ENCODE measurements at regions not wholly inside any gene's neighbourhood (a gene's known extent, or its start where the extent isn't known, plus 50 kb on each side); places are given as distances from the start of the nearest gene placed in this dataset.
"Not testable (repeated sequence)": the region's sequence is repeated elsewhere in the genome, so short reads cannot be mapped to it uniquely, and the experiment has no call there.

DNA sequence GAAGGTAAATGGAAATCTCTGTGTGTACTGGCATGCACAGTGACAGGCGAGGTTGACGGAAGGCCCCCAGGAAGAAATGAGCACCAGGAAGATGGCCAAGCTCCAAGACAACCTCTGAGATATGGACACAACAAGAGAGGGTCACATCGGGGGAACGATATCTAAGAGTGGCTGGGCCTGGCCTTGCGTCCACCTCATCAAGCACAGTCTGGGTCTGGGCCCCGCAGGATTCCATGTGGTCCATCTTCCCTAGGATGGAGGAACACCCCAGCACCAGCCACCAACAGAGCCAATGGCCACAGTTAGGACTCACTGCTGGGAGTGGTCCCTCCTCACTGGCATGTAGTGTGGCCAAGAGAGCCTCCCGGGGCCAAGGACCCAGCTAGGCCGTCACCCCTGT is 272.6 kb upstream of the AGTR2 start:
- H3K9me3 Mint-ChIP-seq, result peaks cover 64% of the 10 kb centered on the region
- intact Hi-C loops (cut with micrococcal nuclease), result no loop called here
- H3K4me3 Mint-ChIP-seq, result no peak overlapping the region

DNA sequence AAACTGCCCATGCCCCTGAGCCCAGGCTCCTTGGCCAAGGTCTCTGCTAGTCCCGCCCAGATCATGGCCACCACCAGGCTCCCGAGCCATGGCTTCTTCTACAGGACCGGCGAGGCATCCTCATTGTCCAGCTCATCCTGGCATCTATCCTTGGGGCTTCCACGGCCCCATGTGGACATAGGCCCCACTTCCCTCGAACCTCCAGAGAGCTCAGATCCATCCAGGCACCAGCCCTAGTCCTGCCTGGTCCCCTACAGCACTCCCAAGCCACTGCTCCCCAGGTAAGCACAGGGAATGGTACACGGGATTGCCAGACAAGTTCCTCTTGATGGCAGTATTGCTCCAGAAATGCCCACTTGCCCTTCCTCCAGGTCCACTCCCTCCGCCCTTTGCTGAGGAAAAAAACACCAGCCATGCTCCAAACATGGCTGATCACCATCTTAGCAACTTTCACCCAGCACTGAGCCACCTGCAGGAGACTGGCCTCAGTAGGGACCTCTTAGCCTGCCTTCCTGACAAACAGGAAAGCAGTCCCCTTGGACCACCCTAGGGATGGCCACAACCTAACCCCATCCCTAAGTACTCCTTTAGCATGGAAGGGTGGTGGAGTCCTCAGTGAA is 272.1 kb upstream of the AGTR2 start:
- Mint-ChIP-seq H3K9me3 (peaks cover 59% of the 10 kb centered on the region), H3K4me1 (ENCODE audit: low read depth) (no peaks in the 10 kb centered on the region), H3K36me3 (ENCODE audit: low read depth) (no peaks in the 10 kb centered on the region), H3K4me3 (no peak overlapping the region), H3K27me3 (no peaks in the 10 kb centered on the region), H3K27ac (no peak overlapping the region)
- intact Hi-C loops (cut with micrococcal nuclease), result no loop called here

More for the DNA sequence above, 272.6 kb upstream of the AGTR2 start:
- Mint-ChIP-seq H3K4me1 (ENCODE audit: low read depth) (no peaks in the 10 kb centered on the region), H3K27ac (no peak overlapping the region), H3K27me3 (no peaks in the 10 kb centered on the region), H3K36me3 (ENCODE audit: low read depth) (no peaks in the 10 kb centered on the region)

DNA sequence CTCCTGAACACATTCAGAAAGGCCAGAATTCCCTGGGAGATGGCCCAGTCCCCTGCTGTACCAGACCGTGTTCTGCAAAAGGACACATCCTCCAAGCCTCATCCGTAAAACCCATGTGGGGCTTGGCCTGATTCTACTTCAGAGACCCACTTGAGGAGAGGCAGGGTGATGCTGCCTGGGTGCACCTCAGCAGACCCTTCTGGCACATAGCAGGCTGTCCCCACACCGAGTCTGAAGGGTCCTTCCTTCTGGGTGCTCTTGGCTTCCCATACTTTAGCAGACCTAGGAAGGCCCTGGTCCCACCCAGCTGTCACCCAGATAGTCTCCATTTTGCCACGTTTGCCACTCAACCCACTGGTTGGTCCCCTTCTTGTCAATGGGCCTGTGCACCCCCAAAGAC is 270.1 kb upstream of the AGTR2 start:
- Mint-ChIP-seq H3K36me3 (ENCODE audit: low read depth) (no peaks in the 10 kb centered on the region), H3K4me1 (ENCODE audit: low read depth) (no peaks in the 10 kb centered on the region), H3K4me3 (no peak overlapping the region), H3K9me3 (peaks cover 51% of the 10 kb centered on the region), H3K27ac (no peak overlapping the region), H3K27me3 (no peaks in the 10 kb centered on the region)
- intact Hi-C loops (cut with micrococcal nuclease), result no loop called here

DNA sequence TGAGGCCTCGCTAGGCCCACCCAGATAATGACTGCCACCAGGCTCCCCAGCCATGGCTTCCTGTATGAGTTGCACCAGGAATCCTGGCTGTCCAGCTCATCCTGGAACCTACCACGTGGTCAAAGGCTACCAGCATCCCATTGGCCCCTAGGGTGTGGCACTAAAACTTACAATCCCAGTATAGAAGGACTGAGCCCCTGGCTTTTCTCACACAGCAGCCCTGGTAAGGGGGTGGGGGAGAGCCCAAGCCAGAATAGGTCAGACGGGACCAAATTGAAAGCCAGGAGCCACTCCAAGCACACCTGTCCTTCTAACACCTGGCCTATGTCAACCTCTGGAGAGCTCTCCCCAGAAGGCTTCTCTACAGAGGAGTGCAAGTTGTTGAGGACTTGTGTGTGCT is 269.3 kb upstream of the AGTR2 start:
- H3K36me3 Mint-ChIP-seq (ENCODE audit: low read depth), result no peaks in the 10 kb centered on the region
- H3K4me1 Mint-ChIP-seq (ENCODE audit: low read depth), result no peaks in the 10 kb centered on the region
- no peak overlapping the region for H3K27ac Mint-ChIP-seq
- peaks cover 42% of the 10 kb centered on the region for H3K9me3 Mint-ChIP-seq
- H3K4me3 Mint-ChIP-seq, result no peak overlapping the region
- no peaks in the 10 kb centered on the region for H3K27me3 Mint-ChIP-seq
- intact Hi-C loops (cut with micrococcal nuclease), result no loop called here

DNA sequence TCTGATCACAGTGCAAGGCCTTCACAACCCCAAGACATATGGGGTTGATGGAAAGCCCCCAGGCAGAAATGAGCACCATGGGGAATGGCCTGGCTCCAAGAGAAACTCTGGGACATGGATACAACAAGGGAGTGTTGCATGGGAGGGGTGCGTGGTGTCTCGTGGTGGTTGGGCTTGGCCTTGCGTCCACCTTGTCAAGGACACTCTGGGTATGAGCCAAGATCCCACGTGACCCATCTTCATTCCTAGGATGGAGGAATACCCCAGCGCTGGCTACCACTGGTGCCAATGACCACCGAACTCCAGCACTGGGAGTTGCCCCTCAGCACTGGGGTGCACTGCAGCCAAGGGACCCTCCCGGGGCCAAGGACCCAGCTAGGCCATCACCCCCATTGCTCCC is 267.5 kb upstream of the AGTR2 start:
- Mint-ChIP-seq H3K27me3 (no peaks in the 10 kb centered on the region), H3K36me3 (ENCODE audit: low read depth) (no peaks in the 10 kb centered on the region), H3K27ac (no peak overlapping the region), H3K9me3 (peaks cover 29% of the 10 kb centered on the region), H3K4me3 (no peak overlapping the region), H3K4me1 (ENCODE audit: low read depth) (no peaks in the 10 kb centered on the region)
- intact Hi-C loops (cut with micrococcal nuclease), result no loop called here

DNA sequence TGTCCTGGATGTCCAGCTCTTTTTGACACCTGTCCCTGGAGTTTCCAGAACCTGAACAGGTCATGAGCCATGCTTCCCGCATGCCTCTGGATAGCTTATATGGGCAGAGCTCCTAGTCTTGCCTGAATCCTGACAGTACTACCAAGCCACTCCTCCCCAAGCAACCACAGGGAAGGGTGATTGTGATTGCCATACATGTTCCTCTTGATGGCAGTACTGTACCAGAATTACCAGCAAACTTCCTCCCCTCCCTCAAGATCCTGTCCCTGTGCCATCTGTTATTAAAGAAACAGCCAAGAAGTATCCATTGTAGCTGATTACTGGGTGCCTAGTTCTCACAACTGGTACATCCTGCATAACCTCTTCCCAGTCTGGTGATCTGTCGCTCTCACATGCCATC is 264.3 kb upstream of the AGTR2 start:
- Mint-ChIP-seq H3K9me3 (peaks cover 17% of the 10 kb centered on the region), H3K27ac (no peak overlapping the region), H3K27me3 (no peaks in the 10 kb centered on the region), H3K4me3 (no peak overlapping the region), H3K4me1 (ENCODE audit: low read depth) (no peaks in the 10 kb centered on the region), H3K36me3 (ENCODE audit: low read depth) (no peaks in the 10 kb centered on the region)
- intact Hi-C loops (cut with micrococcal nuclease), result no loop called here

DNA sequence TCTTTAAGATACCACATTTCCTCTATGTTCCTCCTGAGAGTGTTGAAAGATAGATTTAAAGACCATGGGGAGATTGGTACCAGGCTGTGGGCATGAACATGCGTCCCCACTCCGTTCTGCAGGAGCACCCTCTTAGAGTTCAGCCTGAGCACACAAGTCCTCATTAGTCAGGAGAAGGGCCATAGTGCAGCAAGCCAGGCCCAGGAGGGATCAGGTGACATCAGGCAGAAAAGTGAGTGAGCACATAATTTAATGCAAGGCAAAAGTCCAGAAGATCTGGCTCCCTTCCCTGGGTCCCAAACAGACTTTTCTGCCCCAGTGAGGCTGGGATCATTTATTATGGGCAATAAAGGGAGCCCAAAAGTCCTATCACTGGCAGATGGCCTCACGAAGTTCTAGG is 263.7 kb upstream of the AGTR2 start:
- Mint-ChIP-seq H3K4me1 (ENCODE audit: low read depth) (no peaks in the 10 kb centered on the region), H3K27ac (no peak overlapping the region), H3K27me3 (no peaks in the 10 kb centered on the region), H3K36me3 (ENCODE audit: low read depth) (no peaks in the 10 kb centered on the region), H3K4me3 (no peak overlapping the region), H3K9me3 (peaks cover 12% of the 10 kb centered on the region)
- intact Hi-C loops (cut with micrococcal nuclease), result no loop called here

DNA sequence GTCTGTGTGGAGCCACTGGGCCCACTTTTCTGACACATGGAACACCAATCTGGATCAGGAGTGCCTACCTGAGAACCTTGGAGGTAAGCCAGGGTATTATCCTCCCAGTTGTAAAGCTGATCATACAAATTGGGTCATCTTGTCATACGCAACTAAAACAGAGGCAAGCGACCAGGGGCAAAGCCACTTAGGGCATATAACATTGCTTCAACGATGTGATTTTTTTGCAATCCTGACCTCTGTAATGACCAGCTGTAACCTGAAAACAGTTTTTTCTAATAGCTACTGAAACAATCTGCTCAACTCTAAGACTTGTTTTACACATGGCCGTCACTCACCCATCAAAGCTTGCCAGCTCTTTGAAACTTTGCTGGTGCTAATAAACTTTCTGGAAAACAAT is 261.5 kb upstream of the AGTR2 start:
- no peaks in the 10 kb centered on the region for H3K36me3 Mint-ChIP-seq (ENCODE audit: low read depth)
- no peaks in the 10 kb centered on the region for H3K27me3 Mint-ChIP-seq
- no peak overlapping the region for H3K27ac Mint-ChIP-seq
- H3K4me1 Mint-ChIP-seq (ENCODE audit: low read depth), result peaks cover 6% of the 10 kb centered on the region
- peaks cover 8% of the 10 kb centered on the region for H3K9me3 Mint-ChIP-seq
- intact Hi-C loops (cut with micrococcal nuclease), result no loop called here
- H3K4me3 Mint-ChIP-seq, result no peak overlapping the region

DNA sequence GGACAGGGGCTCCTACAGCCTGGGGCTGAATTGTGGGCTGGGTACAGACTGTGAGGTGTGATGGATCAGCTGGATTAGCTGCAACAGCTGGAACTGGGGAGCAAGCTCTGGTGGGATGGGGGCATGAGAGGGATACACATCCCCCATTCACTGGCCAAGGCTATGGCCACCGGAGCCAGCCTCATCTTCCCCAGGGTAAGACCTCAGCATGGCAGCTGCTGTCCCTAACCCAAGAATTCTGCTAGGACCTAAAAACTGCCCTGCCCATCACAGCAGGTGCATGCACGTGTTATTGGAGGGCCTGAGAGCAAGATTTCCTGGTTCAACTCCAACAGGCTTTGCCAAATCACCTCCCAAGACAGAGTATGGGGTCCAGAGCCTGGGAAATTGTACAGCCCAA is 258.6 kb upstream of the AGTR2 start:
- no peaks in the 10 kb centered on the region for H3K27me3 Mint-ChIP-seq
- no peak overlapping the region for H3K27ac Mint-ChIP-seq
- H3K36me3 Mint-ChIP-seq (ENCODE audit: low read depth), result no peaks in the 10 kb centered on the region
- no peak overlapping the region for H3K4me3 Mint-ChIP-seq
- peaks cover 8% of the 10 kb centered on the region for H3K9me3 Mint-ChIP-seq
- peaks cover 7% of the 10 kb centered on the region for H3K4me1 Mint-ChIP-seq (ENCODE audit: low read depth)
- intact Hi-C loops (cut with micrococcal nuclease), result no loop called here

DNA sequence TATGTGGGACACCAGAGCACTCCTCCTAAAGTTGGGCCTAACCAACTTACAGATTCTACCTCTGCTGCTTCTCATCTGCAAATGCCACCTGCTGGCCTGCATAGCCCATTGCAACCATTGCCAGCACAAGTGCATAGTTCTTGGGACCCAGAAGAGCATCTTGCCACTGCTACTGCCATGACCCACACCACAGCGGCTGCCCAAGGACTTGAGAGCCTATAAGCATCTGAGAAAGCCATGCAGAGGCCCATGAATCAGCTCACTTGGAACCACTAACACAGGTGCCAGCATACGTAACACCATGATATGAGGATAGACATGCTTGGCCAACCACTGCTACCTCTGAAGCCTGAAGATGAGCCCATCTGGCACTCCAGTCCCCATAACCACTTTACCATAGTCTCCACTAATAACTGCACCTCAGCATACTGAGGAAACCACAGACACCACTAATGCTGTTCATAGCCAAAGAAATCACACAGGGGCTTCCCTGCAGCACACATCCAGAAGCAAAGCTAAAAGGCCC is 258.1 kb upstream of the AGTR2 start:
- H3K27ac Mint-ChIP-seq, result no peak overlapping the region
- H3K36me3 Mint-ChIP-seq (ENCODE audit: low read depth), result no peaks in the 10 kb centered on the region
- no peak overlapping the region for H3K4me3 Mint-ChIP-seq
- H3K27me3 Mint-ChIP-seq, result no peaks in the 10 kb centered on the region
- peaks cover 8% of the 10 kb centered on the region for H3K9me3 Mint-ChIP-seq
- H3K4me1 Mint-ChIP-seq (ENCODE audit: low read depth), result peaks cover 7% of the 10 kb centered on the region
- intact Hi-C loops (cut with micrococcal nuclease), result no loop called here

DNA sequence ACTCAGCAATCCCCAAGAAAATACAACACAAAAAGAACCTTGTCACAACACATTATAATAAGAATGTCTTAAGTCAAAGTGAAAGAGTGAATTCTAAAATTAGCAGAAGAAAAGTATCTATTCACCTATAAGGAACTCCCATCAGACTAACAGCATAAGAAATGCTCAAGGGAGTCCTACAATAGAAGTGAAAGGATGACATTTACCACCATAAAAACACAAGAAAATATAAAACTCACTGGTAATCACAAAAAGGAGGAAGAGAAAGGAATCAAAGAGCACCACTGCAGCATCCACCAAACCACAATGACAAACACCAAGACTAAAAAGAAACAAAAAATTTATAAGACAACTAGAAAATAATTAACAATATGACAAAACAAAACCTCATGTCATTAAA is 257.0 kb upstream of the AGTR2 start:
- Mint-ChIP-seq H3K27ac (peak overlapping the region; percentile 26), H3K9me3 (peaks cover 3% of the 10 kb centered on the region), H3K4me3 (no peak overlapping the region), H3K36me3 (ENCODE audit: low read depth) (no peaks in the 10 kb centered on the region), H3K4me1 (ENCODE audit: low read depth) (peaks cover 7% of the 10 kb centered on the region), H3K27me3 (no peaks in the 10 kb centered on the region)
- intact Hi-C loops (cut with micrococcal nuclease), result no loop called here

DNA sequence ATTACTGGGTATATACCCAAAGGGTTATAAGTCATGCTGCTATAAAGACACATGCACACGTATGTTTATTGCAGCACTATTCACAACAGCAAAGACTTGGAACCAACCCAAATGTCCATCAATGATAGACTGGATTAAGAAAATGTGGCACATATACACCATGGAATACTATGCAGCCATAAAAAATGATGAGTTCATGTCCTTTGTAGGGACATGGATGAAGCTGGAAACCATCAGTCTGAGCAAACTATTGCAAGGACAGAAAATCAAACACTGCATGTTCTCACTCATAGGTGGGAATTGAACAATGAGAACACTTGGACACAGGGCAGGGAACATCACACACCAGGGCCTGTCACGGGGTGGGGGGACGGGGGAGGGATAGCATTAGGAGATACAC is 254.9 kb upstream of the AGTR2 start:
- H3K4me3 Mint-ChIP-seq; H3K9me3 Mint-ChIP-seq; H3K27me3 Mint-ChIP-seq; intact Hi-C loops (cut with micrococcal nuclease); H3K4me1 Mint-ChIP-seq (ENCODE audit: low read depth); H3K27ac Mint-ChIP-seq; H3K36me3 Mint-ChIP-seq (ENCODE audit: low read depth): not testable (repeated sequence)

DNA sequence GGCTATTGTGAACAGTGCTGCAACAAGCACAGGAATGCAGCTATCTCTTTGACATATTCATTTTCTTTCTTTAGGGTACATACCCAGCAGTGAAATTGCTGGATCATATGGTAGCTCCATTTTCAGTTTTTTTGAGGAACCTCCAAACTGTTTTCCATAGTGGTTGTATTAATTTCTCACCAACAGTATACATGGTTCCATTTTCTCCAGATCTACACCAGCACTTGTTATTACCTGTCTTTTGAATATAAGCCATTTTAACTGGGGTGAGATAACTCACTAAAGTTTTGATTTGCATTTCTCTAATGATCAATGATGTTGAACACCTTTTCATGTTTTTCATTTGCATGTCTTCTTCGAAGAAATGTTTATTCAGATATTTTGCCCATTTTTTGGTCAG is 241.1 kb upstream of the AGTR2 start:
- no peaks in the 10 kb centered on the region for H3K36me3 Mint-ChIP-seq (ENCODE audit: low read depth)
- H3K27me3 Mint-ChIP-seq, result no peaks in the 10 kb centered on the region
- no peaks in the 10 kb centered on the region for H3K4me1 Mint-ChIP-seq (ENCODE audit: low read depth)
- H3K27ac Mint-ChIP-seq, result no peak overlapping the region
- H3K4me3 Mint-ChIP-seq, result no peak overlapping the region
- peaks cover 25% of the 10 kb centered on the region for H3K9me3 Mint-ChIP-seq
- intact Hi-C loops (cut with micrococcal nuclease), result no loop called here

DNA sequence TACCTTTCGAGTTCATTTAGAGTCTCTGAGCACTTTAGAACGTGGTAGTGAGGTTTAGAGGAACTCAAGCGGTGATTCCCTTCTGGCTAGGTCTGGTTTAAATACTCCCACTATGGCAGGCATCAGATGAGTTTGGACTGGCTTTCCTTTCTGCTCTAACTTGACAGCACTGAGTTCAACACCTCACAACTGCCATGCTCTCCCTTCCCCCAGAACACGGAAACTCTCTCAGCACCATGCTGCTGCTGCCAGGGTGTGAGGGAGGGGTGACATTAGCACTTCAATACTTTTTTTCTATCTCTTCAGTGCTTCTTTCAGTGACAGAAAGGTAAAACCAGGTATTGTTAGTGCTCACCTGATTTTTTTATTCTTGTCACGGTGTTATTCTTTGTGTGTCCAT is 234.5 kb upstream of the AGTR2 start:
- Mint-ChIP-seq H3K36me3 (ENCODE audit: low read depth) (no peaks in the 10 kb centered on the region), H3K27me3 (no peaks in the 10 kb centered on the region), H3K4me1 (ENCODE audit: low read depth) (peaks cover 15% of the 10 kb centered on the region), H3K9me3 (no peaks in the 10 kb centered on the region), H3K4me3 (no peak overlapping the region), H3K27ac (no peak overlapping the region)
- intact Hi-C loops (cut with micrococcal nuclease), result no loop called here

DNA sequence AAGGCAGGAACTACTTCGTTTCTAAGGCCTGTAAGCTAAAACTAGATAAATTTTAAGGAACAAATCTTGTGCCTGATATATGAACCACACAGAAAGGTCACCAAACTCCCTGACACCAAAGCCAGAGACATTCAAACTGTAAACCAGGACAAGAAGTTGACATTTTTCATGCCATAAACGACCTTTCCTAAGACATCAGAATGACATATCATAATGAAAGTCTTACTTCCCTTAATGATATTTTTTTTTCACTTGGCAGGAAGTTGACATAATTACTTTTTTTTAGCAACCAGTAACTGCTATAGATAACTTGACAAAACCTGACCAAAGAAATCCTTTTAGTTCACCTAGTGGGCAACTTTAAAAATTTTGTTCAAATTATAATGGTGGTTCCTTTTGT is 231.5 kb upstream of the AGTR2 start:
- Mint-ChIP-seq H3K9me3 (no peaks in the 10 kb centered on the region), H3K36me3 (ENCODE audit: low read depth) (no peaks in the 10 kb centered on the region), H3K4me3 (no peak overlapping the region), H3K4me1 (ENCODE audit: low read depth) (peaks cover 16% of the 10 kb centered on the region), H3K27me3 (no peaks in the 10 kb centered on the region), H3K27ac (no peak overlapping the region)
- intact Hi-C loops (cut with micrococcal nuclease), result no loop called here

Data from dendritic cell treated with granulocyte-macrophage colony-stimulating factor and Interleukin-4, amounts not matched to agents 40 ng/mL and 50 ng/mL, for 4 days (primary cell).